HG03432 (cell line): ENCODE measurements at regions not wholly inside any gene's neighbourhood (a gene's known extent, or its start where the extent isn't known, plus 50 kb on each side); places are given as distances from the start of the nearest gene placed in this dataset.

Experiments
- ATAC-seq: cut with Tn5 transposase; IDR thresholded peaks from one replicate; pipeline ENCODE4 v1.9.1; 2021; ENCODE audit warnings: mild to moderate bottlenecking, moderate library complexity; ENCODE audit not compliant: unreplicated experiment

- ATAC-seq = no peak
Observed at GRCh38 chr12:86373813-86374212, 117.6 kb upstream of the MGAT4C start.

GRCh38 chr12:86367137-86367536 lies 110.9 kb upstream of the MGAT4C start:
- ATAC-seq = no peak

- no peak for ATAC-seq
Observed at GRCh38 chr12:86349196-86349595, 93.0 kb upstream of the MGAT4C start.

- no peak for ATAC-seq
Observed at GRCh38 chr12:86333955-86334522, 77.8 kb upstream of the MGAT4C start.

- no peak for ATAC-seq
Observed at GRCh38 chr12:86331457-86331856, 75.3 kb upstream of the MGAT4C start.

- ATAC-seq = no peak
Observed at GRCh38 chr12:86331012-86331411, 74.8 kb upstream of the MGAT4C start.

GRCh38 chr12:86312232-86312631 lies 56.0 kb upstream of the MGAT4C start:
- no peak for ATAC-seq
